Activated naive CD4-positive, alpha-beta T cell (primary cell): ENCODE measurements at regions not wholly inside any gene's neighbourhood (a gene's known extent, or its start where the extent isn't known, plus 50 kb on each side); places are given as distances from the start of the nearest gene placed in this dataset.
A peak's percentile ranks its signal among the peaks of the same experiment; 100 is the strongest.
"Not testable (repeated sequence)": the region's sequence is repeated elsewhere in the genome, so short reads cannot be mapped to it uniquely, and the experiment has no call there.

Source experiments
- DNase-seq, 4 experiments: peaks; one replicate each; lab custom pipeline; 2025; lab: John Stamatoyannopoulos, UW

GRCh38 chr12:47410383-47410782 is 295.4 kb downstream of the RPAP3 start:
- no peak for DNase-seq

- no peak for DNase-seq
Observed at GRCh38 chr12:47409310-47409987, 296.4 kb downstream of the RPAP3 start.

- DNase-seq: no peak
Observed at GRCh38 chr12:47408171-47408871, 297.5 kb downstream of the RPAP3 start.

- no peak for DNase-seq
Observed at GRCh38 chr12:47407463-47408129, 298.2 kb downstream of the RPAP3 start.

GRCh38 chr12:47403681-47404080 is 302.1 kb downstream of the RPAP3 start:
- no peak for DNase-seq

- not testable (repeated sequence) for DNase-seq
Observed at GRCh38 chr12:47401196-47401595, 304.6 kb downstream of the RPAP3 start.

GRCh38 chr12:47400266-47400665 is 305.6 kb downstream of the RPAP3 start:
- DNase-seq: no peak

GRCh38 chr12:47397664-47398281 is 308.1 kb downstream of the RPAP3 start:
- DNase-seq: no peak

GRCh38 chr12:47396902-47397663 is 308.7 kb downstream of the RPAP3 start:
- DNase-seq: no peak

- no peak for DNase-seq
Observed at GRCh38 chr12:47394070-47394469, 311.8 kb downstream of the RPAP3 start.

- no peak for DNase-seq
Observed at GRCh38 chr12:47393403-47393790, 312.4 kb downstream of the RPAP3 start.

GRCh38 chr12:47391566-47391965 is 311.8 kb upstream of the AMIGO2 start:
- DNase-seq: peak; percentile 12 to 43 (median 30)

- DNase-seq: no peak
Observed at GRCh38 chr12:47388712-47389111, 309.0 kb upstream of the AMIGO2 start.

GRCh38 chr12:47387994-47388393 is 308.2 kb upstream of the AMIGO2 start:
- no peak for DNase-seq

- no peak for DNase-seq
Observed at GRCh38 chr12:47385653-47386052, 305.9 kb upstream of the AMIGO2 start.

GRCh38 chr12:47383942-47384341 is 304.2 kb upstream of the AMIGO2 start:
- no peak for DNase-seq

GRCh38 chr12:47382305-47382704 is 302.5 kb upstream of the AMIGO2 start:
- DNase-seq: no peak

- DNase-seq: no peak
Observed at GRCh38 chr12:47378907-47379306, 299.1 kb upstream of the AMIGO2 start.

GRCh38 chr12:47378222-47378582 is 298.4 kb upstream of the AMIGO2 start:
- DNase-seq: no peak

- DNase-seq: no peak
Observed at GRCh38 chr12:47377414-47378221, 297.9 kb upstream of the AMIGO2 start.

- no peak for DNase-seq
Observed at GRCh38 chr12:47376927-47377326, 297.2 kb upstream of the AMIGO2 start.
